ENCODE measurements at regions not wholly inside any gene's neighbourhood (a gene's known extent, or its start where the extent isn't known, plus 50 kb on each side); places are given as distances from the start of the nearest gene placed in this dataset.
"Not testable (repeated sequence)": the region's sequence is repeated elsewhere in the genome, so short reads cannot be mapped to it uniquely, and the experiment has no call there.

DNA sequence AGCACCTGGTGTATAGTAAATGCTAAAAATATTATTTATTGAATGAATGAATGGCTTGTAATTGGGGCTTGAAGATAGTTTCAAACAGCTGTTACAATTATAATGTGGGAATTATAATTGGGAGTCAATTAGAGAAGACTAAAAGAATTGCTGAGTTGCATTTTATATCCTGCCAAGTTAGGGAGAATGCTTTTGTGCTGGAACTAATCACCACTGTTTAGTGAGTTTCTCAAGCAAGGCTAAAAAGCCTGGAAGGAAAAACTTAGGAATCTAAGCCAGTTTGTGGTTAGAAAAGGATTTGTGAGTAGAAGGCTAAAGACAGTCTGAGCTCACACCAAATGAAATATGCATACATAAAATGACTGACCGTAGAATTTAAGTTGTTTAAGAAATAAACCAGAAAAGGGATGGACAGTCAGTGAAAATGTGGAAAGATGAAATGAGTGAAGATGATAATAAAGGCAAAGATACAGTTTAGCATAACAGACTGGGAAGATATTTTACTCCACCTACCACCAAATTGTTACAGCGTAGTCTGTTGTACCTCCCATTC is 647.7 kb upstream of the FSHR start:
- DNase-seq, result no peak

GRCh38 chr2:49798570-49798969 is 644.3 kb upstream of the FSHR start:
- DNase-seq, result no peak

DNA sequence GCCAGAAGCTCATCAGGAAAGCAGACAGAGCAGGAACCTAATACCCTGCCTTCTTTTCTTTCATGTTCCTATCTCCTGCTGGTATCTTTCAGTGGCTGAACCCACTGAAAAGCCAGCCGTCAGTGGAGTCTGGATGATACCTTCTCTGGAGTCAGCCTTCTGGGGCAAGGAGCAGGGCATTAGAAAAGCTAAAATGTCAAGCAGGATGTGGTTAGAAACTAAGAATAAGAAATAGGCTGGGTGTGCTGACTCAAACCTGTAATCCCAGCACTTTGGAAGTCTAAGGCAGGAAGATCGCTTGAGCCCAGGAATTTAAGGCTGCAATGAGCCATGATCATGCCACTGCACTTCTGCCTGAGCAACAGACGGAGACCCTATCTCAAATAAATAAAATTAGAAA is 642.0 kb upstream of the FSHR start:
- DNase-seq, result no peak

- no peak for DNase-seq
Measured at GRCh38 chr2:49794396-49794795, 640.1 kb upstream of the FSHR start.

- no peak for DNase-seq
Measured at GRCh38 chr2:49788300-49788699, 634.0 kb upstream of the FSHR start.

DNA sequence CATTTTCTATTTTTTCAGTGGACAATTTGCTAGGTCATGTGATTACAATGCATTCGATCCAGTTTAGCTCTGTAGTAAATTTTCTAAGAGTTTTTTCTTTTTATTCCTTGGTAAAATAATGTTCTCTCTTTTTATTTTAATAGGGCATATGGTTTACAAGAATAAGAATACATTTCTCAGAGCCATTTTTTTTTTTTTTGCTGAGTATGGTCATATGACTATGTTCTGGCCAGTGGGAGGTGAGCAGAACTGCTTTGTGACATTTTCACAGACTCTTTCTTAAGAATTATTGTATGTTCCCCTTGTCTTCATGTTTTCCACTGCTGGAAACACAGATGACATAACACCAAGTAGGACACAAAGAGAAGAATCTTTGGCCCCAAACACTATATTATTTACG is 626.6 kb upstream of the FSHR start:
- no peak for DNase-seq

DNA sequence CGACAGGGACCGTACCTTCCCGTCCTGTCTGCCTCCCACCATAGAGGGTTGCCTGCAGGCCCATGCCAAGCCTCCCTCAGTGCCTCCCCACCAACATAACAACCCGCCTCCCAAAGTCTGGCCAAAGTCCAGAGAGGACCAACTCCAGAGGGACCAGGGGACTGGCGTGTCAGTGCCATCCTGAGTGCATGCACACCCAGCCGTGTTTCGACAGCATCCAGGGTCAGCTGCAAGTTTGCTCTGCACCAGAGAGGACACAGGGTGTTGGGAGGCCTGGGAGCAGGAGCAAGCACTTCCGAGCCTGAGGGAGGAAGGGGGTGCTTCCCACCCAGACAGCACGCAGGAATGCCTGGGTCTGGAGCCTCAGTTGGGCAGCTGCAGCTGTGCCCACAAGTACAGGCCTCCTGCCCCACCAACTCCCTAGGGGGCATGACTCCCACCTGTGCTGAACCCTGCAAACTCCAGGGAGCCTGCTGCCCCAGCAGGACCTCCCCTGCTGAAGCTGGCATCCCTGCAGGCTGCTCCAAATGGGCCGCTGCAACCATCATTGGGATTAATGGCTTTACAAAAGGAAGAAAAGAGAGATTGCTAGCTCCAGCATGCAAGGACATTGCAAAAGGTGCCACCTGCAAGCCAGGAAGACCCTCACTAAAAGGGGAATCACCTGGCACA is 618.1 kb upstream of the FSHR start:
- no peak for DNase-seq

DNA sequence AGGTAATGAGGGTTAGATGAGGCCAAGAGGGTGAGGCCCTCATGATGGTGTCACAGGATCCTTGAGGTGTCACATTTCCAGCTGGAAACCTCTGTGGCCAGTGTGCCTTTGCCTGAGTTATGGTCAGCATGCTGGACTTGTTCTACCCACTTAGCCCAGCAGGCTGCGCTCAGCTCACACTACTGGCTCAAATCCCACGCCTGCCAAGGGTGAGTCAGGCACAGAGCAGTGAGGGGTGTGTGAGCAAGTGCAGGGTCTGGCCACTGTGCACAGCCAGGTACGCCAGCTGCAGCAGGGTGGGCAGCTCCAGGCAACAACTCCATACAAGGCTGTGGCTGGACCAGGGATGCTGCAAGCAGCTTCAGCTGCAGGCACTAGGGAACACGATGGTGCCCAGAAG is 616.6 kb upstream of the FSHR start:
- DNase-seq, result no peak

- no peak for DNase-seq
Measured at GRCh38 chr2:49767316-49767715, 613.0 kb upstream of the FSHR start.

DNA sequence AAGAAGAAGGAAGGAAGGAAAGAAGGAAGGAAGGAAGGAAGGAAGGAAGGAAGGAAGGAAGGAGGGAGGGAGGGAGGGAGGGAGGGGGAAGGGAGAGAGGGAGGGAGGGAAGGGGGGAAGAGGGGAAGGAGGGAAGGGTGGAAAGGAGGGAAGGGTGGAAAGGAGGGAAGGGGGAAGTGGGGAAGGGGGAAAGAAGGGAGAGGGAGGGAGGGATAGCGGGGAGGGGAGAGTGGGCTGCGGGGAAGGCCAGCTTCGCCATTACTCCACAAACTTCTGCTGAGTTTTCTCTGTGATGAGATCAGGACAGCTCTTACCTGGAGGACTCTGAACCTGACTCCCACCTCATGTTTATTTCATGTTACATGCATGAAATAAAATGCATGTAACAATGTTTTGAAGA is 601.5 kb upstream of the FSHR start:
- no peak for DNase-seq

GRCh38 chr2:49754381-49754780 is 600.1 kb upstream of the FSHR start:
- DNase-seq, result no peak

DNA sequence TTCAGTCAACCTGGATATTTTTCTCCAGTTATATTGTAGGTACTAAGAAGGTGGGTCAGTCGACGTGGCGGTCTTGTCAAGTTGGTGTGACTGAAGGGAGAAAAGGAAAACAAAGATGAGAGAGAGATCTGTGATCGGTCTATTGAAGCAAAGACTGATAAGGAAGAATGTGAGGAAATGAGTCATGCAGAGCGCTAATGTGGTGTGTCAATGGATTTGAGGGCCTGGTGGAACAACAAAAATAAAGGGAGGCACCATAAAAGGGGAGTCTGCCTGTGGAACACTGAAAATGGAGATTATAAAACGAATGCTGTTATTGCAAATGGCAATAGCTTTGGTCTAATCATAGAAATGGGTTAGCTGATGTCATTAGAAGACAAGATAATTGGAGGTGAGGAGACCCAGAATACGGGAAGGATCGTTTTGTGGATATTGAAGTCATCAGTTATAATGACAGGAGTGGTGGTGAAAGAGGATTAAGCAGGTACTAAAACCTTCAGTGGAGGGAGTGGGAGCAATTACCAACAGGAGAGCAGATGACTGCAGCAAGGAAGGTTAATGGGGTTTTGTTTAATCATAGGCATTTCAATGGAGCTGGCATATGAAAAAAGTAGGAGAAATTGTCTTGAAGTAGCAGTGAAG is 599.1 kb upstream of the FSHR start:
- no peak for DNase-seq

- no peak for DNase-seq
Measured at GRCh38 chr2:49737606-49738005, 583.3 kb upstream of the FSHR start.

DNA sequence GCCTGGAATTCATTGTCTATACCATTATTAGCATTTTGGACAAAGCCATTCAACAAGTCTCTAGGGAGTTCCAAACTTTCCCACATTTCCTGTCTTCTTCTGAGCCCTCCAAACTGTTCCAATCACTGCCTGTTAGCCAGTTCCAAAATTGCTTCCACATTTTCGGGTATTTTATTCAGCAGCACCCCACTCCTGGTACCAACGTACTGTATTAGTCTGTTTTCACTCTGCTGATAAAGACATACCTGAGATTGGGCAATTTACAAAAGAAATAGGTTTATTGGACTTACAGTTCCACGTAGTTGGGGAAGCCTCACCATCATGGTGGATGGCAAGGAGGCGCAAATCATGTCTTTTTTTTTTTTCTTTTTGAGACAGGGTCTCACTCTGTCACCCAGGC is 578.6 kb upstream of the FSHR start:
- not testable (repeated sequence) for DNase-seq

GRCh38 chr2:49719241-49719640 is 564.9 kb upstream of the FSHR start:
- DNase-seq, result no peak

GRCh38 chr2:49715597-49715996 is 561.3 kb upstream of the FSHR start:
- no peak for DNase-seq

DNA sequence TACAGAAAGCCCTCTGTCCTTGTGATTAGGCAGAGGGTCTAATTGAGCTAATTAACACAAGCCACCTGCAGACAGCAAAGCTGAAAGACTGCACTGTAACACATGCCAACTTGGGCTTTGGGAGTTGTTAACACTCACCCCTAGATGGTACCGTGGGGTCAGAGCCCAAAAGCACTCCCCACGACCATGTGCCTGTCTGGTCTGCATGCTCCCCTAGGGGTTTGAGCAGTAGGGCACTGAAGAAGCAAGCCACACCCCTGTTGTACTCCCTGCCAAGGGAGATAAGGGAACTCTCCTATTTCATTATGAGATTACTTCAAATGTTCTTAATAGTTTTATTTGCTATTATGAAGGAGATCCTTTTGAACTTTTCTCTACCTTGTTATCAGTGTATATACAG is 560.1 kb upstream of the FSHR start:
- no peak for DNase-seq

DNA sequence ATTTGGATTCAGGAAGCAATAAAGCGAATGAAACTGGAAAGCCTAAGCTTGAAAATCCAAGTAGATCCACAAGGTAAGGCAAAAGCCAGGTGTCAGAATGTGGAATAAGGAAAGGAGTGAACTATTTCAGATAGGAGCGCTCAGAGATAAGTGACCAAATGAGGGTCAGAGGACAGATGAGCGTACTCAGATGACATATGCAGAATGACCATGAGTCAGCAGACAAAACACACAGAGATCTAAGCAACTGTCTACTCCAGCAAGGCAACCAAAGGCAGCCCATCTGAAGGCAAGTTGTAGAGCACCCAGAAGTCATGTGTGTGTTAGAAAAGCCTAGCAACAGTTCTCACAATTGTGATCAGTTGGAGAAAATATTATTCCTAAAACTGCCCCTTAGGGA is 548.4 kb upstream of the FSHR start:
- DNase-seq, result no peak

DNA sequence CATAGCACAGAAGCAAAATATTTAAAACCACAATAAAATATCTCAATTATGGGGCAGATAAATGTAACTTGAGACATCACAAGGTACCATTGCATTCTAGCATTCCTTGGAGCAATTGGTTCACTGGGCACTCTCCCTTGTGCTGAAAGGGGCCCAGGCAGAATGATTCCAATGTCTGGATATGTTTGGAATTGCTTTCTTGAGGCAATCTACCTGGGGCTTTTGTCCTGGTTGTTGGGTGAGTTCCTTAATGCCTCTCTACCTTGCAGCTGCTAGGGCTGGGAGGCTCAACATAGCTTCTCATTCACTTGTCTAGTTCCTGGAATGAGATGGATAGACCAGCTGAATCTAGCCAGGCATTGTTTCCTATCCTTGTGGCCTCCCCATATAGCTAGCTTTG is 539.6 kb upstream of the FSHR start:
- no peak for DNase-seq

DNA sequence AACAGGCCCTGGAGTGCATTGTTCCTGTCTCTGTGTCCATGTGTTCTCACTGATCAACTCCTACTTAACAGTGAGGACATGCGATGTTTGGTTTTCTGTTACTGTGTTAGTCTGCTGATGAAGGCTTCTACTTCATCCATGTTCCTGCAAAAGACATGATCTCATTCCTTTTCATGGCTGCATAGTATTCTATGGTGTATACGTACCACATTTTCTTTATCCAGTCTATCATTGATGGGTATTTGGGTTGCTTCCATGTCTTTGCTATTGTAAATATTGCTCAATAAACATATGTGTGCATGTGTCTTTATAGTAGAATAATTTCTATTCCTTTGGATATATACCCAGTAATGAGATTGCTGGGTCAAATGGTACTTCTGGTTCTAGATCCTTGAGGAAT is 537.7 kb upstream of the FSHR start:
- not testable (repeated sequence) for DNase-seq

DNA sequence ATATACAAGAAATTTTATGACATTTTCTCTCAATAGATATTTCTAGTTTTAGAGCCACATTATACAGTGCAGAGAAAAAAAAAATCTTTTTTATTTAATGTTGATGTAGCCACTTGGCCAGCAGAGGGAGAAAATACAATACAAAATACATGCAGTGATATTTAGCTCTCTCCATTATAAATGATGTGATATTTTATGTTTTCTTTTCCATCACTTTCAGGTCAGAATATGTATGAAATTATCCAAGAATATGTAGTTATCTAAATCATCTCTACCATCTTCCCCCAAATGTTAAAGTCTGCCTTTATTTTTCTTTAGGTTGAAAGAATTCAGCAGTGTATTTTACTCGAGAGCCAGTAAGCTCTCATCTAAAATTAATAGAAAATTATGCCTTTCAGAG is 533.6 kb upstream of the FSHR start:
- no peak for DNase-seq

DNA sequence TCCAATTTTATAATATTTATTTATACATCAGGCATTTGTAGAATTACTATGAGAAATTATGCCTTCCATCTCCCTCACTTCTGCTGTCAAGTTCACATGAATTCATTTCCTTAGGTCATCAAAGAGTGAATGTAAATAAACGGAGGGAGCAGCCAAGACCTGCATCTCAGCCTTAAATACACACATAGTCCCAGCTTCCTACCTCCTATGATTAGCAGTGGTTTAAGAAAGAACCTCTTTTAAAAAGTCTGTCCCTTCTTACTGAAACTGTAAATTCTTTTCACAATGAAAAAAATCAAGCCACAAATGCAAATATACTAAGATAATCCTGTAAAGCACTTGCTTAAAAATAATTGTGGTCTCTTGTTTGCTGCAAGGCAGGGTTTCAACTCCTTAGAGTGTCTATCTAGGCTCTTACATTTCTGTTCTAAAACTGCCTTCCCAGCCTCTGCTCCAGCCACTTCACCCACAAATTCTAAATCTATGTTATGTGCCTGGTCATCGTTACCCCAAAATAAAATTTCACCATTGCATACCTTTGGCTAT is 532.7 kb upstream of the FSHR start:
- no peak for DNase-seq

- DNase-seq, result no peak
Measured at GRCh38 chr2:49686291-49686690, 532.0 kb upstream of the FSHR start.

- no peak for DNase-seq
Measured at GRCh38 chr2:49677227-49677626, 522.9 kb upstream of the FSHR start.

DNA sequence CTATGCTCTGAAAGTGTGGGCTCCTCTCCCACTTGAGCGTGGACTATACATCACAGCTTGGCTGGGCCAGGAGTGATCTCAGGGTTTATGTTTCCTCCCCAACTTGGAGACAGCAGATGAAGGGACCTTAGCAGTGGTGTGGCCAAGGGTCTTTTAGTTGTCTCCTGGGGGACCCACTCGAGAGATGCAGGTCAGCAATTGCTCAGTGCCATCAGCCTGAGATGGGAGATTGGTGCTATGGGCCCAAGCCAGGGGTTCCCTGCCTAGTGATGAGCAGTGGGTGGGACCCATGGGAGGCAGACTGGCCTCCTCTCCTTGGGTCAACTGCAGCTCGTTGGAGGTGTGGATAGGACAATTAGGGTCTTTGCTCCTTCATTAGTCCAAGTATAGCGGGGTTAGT is 510.5 kb upstream of the FSHR start:
- DNase-seq, result no peak
